ENCODE measurements at regions not wholly inside any gene's neighbourhood (a gene's known extent, or its start where the extent isn't known, plus 50 kb on each side); places are given as distances from the start of the nearest gene placed in this dataset.

DNA sequence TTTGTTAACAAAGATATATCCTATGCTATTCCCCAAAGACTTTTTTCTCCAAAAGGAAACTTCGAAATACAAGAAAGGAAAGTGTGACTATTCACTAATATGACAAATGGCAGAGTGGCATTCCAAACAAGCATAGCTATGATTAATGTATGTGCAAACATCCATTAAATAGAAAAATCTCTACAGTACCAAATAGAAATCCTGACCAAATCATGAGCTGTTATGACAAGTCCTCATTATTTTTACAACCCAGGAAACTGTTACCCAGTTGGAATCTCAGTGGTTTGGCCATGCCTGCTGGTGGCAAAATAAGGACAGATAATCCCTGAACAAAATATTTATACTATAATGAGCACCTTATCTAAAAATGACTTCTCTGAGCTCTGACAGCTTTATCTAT, 202.1 kb downstream of the SEC23A start:
- DNase-seq: no peak

DNA sequence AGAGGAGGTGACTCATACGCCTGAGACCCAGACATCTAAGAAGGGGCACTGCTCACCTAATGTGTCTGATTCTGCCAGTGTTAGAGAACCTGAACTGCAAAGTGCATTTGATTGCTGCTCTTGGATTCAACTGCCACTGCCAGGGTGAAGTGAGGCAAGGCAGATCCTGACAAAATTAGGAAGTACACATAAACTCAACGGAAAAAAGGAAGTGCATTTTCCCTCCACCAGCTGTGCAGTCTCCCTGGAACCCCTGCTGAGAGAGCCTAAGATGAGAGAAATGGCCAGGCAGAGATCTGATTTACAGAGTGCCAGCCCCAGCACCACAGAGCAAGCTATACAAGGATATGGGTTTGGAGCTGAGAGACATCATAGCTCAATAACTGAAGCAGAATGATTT, 215.3 kb downstream of the SEC23A start:
- no peak for DNase-seq

DNA sequence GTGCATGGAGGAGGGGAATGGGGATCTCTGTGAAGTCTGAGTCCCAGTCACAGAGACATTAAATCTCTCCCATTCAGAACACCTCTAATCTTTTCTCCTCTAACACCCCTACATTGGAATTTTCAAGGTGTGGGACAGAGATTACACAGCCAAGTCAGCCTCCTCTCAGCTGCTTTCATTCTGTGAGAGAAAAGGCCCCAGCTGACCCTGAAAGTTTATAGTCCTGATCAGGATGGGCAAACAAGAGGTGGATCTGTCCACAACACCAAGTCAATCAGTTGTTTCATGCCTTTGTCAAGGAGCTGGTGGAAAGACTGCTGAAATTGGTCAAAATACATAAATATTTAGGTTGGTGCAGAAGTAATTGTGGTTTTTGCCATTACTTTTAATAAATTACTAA, 218.9 kb downstream of the SEC23A start:
- no peak for DNase-seq

DNA sequence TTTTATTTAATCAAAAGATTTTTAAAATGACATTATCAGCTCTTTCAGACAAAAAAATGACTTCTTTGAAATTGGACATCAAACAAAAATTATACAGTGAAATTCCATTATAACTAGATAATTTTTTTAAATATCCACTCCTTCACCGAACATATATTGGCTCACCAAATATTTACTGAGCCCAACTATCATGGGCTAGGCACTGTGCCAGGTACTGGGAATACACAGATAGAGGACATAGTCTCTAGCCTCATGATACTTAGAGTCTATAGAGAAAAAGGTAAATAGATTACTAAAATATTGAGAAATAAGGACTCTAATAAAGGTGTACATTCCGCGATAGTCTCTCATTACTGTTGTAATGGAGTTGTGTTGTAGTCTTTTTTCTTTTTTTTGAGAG, 219.9 kb downstream of the SEC23A start:
- no peak for DNase-seq

DNA sequence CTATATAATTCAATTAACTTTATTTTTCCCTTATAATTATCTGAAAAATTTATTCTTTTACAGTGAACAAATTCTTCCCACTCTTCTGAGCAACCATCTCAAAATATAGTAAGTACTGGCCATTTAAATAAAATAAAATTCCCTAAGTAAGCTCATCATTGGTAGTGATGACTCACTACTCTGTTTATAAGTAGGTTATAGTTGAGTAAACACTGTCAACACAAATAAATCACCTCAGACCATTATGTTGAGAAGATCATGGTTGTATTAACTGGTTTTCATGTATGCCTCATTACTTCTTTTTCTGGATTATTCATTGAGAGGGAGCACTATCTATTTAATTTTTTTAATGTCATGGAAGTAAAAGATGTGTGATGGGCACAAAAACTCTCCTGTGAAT, 220.5 kb downstream of the SEC23A start:
- DNase-seq: no peak

DNA sequence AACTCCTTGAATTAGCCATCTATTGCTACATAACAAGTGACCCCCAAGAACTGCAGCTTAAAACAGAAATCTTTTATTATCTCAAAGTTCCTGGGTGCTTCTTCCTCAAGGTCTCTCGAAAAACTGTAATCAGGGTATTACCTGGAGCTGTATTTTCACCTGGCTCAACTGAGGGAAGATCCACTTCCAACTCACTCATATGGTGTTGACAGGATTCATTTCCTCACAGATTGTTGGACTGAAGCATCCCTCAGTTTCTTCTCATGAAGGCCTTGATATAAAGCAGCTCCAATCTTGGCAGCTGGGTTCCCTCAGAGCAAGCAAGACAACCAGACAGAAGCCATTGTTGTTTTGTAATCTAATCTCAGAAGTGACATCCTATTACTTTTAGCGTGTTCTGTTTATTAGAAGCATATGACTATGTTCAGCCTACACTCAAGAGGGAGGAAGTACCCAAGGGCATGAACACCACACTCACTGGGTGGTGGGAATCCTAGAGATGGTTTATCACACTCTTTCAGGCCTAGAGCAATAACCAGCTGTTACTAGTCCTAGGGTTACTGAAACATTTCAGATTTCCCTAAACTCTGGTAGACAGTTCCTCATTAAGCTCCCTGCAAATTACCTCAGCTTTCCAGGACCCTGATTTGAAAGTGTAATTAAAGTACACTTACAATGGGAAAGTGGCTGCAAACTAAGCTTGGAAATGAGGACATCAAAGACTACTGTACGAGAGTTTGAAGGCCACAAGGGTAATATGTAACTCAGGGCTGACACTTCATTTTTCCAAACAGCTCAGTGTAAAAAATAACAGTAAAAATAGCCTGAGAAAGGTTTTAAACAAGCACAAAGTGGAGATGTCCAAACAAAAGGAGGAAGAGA, 222.2 kb downstream of the SEC23A start:
- no peak for DNase-seq

DNA sequence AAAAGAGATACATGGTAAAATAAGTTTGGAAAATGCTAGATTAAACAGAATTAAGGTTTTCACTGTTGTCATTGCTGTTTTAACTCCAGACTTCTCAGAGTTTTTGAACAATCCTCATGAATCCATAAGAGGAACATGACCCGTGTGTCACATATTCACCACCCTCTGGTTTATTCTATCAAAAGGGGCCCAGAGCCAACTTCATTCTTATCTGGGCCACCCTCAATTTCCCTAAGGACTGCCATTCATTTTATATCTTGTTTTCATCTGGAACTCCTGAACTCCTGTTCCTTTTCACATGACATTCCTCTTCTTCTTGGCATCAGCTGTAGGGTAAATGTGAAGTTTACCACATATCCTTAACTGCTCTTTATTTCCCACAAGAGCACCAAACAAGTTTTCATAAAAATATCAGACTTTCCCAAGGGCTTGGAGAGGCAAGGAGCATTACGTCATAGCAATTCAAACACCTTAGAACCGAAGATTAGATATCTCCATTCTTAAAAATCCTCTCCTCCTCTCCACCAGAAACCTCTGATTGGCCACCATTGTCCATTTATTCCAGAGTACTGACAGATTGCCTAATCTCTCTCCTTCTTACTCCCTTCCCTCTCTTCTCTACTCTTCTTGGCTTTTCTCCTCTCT, 225.2 kb downstream of the SEC23A start:
- no peak for DNase-seq

DNA sequence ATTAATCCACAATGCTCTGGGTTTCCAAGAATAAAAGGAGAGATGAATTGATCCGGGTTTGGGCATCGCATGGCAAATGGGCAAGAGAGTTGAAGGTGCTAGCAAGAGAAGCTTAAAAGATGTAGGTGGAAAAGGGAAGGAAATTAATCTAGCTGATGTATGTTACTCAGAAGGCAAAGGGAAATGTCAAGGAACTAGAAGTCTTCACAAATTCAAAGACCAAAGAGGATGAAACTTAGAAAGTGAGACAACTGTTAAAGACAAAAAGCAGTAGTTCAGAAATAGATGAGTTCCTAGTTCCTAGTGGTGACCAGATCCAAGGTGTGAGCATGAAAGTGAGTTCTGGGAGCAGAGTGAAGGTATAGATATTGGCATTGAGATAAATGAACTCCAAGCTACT, 228.3 kb downstream of the SEC23A start:
- DNase-seq: no peak

DNA sequence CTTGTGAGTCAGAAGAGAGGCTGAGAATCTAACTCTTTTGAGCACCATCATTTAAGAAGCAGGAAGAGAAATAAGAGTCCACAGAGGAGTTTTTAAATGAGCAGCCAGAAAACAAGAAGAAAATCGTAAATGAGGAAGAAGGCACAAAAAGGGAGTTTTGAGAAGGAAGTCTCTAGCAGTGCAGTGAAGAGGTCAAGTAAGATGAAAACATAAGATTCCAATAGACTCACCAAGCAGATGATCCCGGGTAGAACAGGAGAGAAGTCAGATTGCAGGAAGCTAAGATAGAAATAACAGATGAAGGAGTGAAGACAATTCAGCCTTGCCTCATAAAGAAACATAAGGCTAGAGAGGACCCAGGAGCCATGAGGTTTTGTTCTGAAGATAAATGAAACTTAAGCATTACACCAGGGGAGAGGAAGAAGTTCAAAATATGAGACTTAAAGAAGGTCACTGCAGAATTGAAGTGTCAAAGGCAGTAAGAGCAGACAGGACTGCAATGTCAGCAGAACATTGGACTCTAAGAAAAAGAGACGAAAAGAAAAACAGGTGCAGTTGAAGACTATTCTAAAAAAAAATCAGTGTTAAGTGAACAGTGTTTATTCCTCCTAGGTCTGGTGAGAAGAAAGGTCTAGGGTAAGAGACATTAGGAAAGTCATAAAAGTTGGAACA, 229.0 kb downstream of the SEC23A start:
- no peak for DNase-seq

DNA sequence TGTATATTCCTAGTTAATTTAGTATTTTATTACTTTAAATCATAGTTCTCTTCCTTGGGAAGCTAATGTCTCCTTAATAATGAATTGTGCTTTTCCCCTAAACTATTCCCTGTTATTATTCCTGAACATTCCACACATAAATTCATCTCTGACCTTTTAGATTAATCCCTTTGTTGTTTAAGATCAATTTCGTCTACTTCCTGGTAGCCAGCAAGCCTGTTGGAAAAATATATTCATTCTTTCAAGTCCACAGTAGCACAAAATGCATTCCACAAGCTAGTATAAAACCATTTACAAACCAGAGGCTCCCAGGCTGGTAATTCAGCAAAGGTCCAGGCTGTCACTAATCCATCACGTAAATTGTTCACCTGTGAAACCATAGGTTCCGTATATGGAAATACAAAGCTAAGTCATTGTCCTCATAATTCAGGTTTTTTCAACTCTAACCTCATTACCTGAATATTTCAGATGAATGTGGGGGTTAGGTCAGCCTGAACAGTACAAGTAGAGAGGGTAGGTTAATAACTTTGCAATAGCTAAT, 232.7 kb downstream of the SEC23A start:
- no peak for DNase-seq

DNA sequence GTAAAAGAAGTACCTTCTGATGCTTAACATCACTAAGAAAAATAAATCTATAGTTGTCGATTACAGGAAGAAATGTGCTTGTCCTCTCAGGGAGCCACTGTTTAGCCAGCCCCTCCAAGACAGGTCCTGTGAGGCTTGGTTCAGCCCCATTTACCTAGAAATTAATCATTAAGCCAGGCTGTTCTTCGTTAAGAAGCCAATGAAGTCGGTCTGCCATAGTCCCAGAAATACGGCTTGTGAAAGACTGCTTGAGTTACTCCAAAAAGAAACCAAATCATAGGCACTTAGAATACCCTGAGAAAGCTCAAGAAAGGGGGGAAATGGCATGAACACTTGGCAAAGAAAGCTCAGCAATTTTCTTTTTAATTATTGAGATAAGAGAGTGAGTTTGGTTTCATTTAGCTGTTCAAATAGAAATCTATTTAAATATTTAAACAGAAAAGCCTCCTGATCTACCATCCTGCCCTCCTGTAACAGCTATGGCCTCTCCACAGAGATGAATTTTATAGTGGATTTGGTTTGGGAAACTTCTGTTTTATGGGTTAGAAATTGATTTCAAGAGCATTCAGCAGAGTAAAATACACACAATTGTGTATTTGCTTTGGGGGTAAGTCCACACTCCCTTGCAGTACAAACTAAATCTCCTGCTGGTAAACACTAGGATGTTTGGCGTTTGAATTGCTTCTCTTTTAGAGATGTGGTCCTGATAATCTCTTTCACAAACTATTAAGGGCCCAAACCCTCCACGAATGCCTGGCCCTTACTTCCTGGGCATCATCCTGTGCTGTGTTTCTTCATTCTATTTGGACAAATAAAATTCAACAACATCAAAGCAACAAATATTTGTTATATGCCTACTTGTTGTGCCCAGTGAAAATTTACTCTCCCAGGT, 234.4 kb downstream of the SEC23A start:
- DNase-seq: no peak

DNA sequence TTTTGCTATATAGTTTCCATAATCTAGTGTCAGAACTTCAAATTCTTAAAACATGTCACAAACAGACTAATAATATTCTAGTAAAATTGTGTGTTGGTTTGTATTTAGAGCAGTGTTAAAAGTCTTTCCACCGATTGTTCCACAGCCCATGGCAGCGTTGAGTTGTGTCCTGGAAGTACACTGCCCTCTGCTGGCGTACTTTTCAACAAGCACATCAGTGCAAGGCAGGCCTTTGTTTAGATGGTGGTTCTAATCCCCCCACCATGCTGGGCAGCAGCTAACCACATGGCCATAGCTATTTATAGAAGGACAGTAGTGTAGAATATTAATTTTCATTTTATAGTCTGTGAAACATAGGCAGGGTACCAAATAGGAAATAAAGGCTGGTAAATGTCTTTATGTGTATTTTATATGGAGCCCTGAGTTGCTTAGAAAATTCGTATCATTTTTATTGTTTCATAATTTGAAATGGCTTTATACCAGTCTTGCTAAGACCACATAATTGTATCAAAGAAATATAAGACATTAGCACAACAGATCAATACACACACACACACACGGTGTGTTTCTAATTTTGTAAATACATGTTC, 235.4 kb downstream of the SEC23A start:
- peak; percentile 41 for DNase-seq

DNA sequence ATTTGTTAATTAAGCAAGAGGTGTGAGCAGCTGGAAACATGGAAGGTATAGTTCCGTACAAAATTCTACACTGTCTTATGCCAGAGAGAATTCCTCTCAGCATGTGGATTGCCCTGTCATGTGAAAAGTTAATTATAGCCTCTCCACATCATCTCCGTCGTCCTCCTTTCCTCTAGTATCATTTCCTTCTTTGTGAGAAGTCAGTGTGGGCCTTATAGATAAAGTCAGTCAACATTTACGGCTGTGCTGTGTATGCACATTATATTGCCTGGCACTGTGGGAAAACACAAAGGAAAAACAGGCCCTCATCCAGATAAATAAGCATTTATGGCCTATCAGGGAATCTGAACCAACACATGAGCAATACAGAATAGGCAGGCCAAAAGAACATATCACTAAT, 236.6 kb downstream of the SEC23A start:
- peak; percentile 28 for DNase-seq

DNA sequence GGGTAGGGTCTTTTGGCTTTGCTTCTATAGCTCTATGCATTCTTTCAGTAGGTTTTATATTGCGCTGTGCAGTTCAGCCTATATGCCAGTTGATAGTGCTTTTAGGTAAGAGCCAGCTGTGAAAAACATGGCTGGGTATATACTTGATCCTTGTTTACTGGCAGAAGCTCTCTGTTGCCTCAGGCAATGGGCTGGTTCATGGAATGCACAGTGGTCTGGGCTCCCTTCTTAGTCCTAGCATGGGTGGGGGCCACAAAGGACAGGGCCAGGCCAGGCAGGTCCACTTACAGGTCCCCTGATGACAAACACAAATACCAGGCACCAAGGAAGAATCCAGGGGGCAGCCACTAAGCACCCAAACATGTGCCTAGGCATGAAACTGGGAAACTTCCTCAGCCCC, 240.7 kb downstream of the SEC23A start:
- no peak for DNase-seq

DNA sequence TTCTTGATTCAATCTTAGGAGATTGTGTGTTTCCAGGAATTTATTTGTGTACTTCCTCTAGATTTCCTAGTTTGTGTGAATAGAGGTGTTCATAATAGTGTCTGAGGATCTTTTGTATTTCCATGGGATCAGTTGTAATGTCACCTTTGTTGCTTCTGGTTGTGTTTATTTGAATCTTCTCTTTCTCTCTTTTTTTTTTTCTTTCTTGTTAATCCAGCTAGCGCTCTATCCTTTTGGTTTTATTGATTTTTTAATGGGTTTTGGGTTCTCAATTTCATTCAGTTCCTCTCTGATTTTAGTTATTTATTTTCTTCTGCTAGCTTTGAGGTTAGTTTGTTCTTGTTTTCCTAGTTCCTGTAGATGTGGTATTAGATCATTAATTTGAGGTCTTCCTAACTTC, 242.5 kb downstream of the SEC23A start:
- no peak for DNase-seq

DNA sequence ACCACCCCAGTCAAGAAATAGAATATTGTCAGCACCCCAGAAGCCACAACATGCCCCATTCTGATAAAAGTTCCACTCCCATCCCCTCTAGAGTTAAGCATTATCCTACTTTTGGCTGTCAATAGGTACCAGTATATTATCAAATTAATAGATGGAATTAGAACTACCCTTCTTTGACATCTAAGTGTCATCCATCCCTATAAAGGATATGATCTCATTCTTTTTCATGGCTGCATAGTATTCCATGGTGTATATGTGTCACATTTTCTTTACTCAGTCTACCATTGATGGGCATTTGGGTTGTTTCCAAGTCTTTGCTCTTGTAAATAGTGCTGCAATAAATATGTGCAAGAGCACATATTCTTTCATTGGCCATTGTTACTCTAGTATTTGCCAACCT, 246.2 kb downstream of the SEC23A start:
- no peak for DNase-seq

DNA sequence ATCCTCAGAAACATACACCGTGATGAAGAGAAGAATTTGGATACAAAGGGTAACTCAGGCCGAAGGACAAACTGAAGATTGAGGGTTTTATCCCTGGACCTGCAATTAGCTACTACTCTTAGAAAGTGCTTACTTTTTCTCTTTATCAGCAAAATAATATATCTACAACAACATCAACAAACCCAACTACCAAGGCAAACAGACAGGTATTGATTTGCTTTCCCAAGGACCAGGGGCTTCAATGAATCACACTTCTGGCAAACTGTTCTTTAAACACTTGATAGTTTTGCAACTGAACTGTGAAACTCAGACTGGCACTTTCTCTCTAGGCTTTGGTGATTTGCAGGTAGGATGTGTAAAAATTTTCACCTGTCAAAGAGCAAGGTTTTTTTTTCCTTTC, 247.5 kb downstream of the SEC23A start:
- DNase-seq: no peak

DNA sequence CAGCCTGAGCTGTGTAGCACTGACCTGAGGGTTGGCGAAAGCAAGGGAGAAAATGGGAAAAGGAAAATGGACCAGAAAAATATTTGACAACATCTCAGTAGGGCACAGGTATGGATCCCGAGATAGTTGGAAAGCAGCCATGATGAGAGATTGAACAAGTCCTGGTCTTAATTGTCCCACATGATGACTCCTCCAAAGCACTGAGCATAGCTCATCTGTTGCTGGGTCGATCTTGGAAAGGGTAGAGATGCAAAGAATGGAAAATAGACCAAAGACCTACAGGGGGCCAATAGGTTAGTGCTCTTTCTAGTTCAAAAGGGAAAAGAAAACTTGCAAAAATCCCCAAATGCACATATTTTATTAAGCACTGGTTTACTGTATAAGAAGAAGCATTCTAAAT, 251.9 kb downstream of the SEC23A start:
- no peak for DNase-seq

DNA sequence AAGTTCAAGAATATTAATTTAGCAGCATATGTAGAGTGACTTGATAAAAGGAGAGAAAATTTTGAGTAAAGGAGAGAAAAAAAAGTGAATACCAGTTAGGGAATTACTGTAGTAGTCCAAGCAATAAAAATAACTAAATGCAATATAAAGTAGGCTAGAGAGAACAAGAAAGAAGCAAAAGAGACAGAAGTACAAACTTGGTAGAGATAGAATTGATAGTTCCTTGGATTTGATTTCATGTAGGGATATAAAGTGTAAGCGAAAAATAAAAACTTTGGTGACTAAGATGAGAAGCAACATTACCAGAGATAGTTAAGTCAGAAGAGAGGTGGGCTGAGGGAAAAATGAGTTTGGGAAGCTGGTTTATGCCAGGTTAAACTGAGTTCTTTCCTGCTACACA, 252.4 kb downstream of the SEC23A start:
- no peak for DNase-seq

DNA sequence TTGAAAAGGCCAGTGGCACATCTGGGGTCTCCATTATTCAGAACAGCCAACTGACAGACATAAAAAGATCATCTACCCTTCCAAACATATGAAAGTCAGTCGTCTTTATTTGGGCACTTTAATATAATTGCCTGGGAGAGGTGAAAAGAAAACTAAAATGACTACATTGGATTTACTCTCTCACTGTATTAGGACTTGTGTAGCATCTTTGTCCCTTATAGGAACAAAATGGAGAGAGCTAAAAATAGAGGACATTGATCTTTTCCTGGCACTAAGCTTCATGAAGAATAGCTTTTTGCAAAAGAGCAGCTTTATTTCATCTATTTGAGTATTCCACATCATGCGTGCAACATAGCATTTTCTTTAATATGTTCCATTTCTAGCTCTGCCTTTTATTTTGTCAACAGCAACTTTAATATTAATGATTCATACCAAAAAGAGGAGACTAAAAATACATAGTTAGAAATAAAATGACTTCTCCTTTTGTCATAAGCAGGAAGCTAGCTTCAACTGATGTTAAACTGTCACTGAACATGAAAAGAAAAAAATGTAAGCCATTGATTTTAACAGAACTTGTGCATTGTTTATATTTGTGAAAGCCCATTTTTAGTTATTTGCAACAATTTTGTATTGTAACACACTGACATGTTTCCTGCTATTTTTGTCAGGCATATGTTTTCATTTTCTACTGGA, 254.6 kb downstream of the SEC23A start:
- DNase-seq: no peak

DNA sequence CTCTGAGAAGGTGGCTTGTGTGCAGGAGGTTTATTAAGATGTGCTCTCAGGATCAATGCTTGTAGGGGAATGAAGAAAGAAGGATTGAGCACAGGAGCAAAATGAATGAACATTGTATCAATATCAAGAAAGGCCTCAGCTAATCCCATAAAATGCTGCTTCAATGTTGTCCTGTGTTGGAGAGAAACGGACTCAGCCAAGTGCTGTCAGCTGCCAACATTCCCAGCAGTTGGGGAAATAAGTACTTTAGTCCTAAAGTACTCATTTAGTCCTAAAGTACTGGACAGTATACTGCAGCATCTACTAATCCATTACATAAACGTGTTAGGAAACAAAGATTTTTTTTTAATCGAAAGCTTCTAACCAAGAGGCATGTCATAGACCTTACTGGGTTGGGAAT, 255.9 kb downstream of the SEC23A start:
- no peak for DNase-seq
